HG02938 (cell line): ENCODE measurements at regions not wholly inside any gene's neighbourhood (a gene's known extent, or its start where the extent isn't known, plus 50 kb on each side); places are given as distances from the start of the nearest gene placed in this dataset.
"Not testable (repeated sequence)": the region's sequence is repeated elsewhere in the genome, so short reads cannot be mapped to it uniquely, and the experiment has no call there.

Source experiments
- ATAC-seq: cut with Tn5 transposase; IDR thresholded peaks from one replicate; pipeline ENCODE4 v1.9.1; 2021; ENCODE audit warnings: mild to moderate bottlenecking, moderate library complexity; ENCODE audit not compliant: unreplicated experiment

- ATAC-seq: no peak
These were observed 1527.1 kb upstream of the PRR20A start for GRCh38 chr13:55613429-55614187.

GRCh38 chr13:55615081-55615480 lies 1525.6 kb upstream of the PRR20A start:
- ATAC-seq: no peak

- no peak for ATAC-seq
These were observed 1523.5 kb upstream of the PRR20A start for GRCh38 chr13:55617241-55617640.

DNA sequence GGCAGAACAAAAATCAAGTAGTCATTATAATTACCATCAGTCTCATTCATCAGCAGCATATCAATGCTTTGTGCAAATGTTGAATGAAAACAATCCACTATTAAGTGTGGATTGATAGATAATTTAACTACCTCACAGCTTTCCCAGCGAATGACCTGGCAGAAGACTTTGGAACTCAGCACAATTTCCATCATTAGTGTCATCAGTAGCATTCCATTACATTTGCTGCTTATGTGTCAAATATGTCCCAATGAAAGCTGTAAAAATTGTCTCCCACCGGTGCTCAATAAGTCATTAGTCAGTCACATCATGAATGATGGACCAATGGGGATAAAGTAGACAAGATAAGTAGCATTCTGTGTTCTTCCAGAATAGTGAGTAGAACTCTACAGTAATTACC lies 1513.5 kb upstream of the PRR20A start:
- no peak for ATAC-seq

DNA sequence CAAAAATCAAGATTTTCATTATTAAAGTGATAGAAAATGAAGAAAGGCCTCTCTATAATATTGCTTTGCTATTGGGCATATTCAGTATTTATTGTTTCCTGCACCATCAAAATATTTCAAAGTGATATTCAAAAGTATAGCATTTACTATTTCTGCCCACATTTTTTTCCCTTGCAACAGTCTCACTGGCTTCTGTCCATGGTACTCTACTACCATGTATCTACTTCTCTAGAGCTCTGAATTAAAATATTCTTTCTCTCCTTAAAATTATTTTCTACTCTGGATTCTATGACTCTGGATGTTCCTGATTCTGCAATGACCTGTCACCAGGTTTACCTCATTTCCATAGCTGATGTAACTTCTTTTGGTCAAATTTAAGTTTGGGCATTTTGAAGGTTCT lies 1508.3 kb upstream of the PRR20A start:
- ATAC-seq: no peak

- ATAC-seq: no peak
These were observed 1491.2 kb upstream of the PRR20A start for GRCh38 chr13:55649485-55649884.

GRCh38 chr13:55652657-55653056 lies 1488.1 kb upstream of the PRR20A start:
- no peak for ATAC-seq

DNA sequence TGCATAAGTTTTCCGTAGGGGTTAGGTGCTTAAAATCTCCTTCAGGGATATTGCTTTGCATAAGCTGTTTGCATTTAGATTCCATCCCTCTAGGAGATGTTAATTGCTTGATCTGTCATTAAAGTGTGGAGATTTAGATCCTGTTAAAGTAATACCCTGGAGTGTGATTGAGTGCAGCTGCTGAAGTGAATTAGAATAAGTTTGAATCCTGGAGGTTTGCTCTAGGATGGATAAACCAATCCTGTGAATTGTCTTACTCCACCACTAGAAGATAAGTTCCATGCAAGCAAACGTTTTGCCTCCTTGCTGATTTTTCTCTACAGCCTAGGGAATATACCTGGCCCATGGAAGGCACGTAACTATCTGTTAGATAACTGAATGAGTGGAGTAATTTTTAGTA lies 1487.2 kb upstream of the PRR20A start:
- no peak for ATAC-seq

DNA sequence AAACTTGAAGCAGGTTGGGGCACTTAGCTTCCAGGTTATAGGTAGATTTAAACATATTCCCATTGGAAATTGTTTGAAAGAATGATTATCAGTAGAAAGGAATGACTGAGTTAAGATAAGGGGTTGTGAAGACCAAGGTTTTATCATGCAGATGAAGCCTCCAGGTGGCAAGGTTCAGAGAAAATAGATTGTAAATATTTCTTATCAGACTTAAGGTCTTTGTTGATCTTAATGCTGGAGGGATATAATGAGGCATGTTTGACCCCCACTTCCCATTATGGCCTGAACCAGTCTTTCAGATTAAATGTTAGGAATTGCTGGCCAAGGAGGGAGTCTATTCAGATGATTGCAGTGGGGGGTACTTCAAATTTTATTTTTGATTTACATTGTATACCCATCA lies 1486.5 kb upstream of the PRR20A start:
- no peak for ATAC-seq

DNA sequence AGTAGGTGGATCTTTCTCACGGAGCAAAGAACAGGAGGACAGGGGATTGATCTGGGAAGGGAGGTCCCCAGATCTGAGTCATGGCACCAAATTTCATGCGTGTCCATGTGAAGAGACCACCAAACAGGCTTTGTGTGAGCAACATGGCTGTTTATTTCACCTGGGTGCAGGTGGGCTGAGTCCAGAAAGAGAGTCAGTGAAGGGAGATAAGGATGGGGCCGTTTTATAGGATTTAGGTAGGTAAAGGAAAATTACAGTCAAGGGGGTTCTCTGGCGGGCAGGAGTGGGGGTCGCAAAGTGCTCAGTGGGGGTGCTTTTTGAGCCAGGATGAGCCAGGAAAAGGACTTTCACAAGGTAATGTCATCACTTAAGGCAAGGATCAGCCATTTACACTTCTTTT lies 1480.5 kb upstream of the PRR20A start:
- ATAC-seq: not testable (repeated sequence)

DNA sequence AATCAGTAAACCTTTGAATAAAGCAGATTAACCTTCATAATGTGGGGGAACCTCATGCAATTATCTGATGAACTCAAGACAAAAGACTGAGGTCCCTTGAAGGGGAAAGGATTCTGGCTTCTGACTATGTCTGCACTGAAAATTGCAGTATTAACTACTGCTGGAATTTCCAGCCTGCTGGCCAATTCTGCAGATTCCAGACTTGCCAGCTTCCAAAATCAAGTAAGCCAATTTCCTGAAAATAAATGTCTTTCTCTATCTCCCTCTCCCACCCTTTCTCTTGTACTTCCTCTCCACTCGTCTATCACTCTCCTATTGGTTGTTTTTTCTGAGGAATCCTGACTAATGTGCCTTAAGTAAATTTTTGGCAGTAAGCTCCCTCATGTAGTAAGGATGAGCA lies 1479.9 kb upstream of the PRR20A start:
- no peak for ATAC-seq

GRCh38 chr13:55661505-55661904 lies 1479.2 kb upstream of the PRR20A start:
- no peak for ATAC-seq

DNA sequence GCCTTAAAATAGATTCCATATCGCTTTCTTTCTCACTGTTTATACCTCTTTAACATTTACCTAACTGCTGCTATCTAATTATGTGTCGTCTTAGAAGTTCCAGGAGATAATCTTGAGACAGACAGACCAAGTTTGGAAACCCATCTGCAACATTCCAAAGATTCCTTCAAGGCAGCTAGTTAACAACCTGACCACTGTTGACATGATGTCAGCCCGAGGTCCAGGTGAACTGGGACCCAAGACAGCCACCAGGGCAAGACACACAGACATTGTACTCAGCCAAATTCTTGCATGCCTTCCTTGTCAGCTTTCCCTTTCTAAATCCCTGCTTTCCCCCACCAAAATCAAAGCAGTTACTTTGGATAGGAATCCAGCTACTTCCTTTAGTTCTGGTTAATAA lies 1476.5 kb upstream of the PRR20A start:
- ATAC-seq: no peak

DNA sequence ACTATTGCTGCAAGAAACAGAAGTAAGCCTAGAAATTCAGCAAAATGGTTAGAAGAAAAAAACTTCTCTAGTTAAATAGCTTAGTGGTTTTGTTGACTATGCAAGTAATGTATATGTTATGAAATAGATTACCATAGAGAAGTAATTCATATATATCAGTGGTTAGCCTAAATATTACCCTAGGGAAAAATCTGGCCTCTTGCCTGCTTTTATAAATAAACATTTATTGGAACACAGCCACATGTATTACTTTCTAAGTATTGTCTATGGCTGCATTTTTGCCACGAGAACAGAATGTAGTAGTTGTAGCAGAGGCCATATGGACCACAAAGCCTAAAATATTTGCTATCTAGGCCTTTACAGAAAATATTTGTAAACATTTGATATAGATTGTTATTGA lies 1471.7 kb upstream of the PRR20A start:
- ATAC-seq: no peak

DNA sequence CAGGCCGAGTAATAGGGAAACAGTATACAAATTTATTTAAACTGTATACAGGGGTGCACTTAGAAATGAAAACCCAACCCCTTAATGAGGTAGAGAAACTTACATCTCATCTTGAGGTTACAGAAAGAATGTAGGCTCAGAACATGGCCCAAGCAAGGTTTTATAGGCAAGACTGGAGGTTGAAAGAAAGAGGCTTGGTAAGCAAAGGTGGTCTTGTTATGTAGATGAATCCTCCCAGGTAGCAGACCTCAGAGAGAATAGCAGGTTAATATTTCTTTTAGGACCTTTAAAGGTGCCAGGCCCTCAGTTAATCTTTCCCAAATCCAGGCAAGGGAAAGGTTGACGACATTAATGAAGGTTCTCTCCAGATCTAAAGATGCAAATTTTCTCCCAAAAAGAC lies 1466.8 kb upstream of the PRR20A start:
- ATAC-seq: no peak

DNA sequence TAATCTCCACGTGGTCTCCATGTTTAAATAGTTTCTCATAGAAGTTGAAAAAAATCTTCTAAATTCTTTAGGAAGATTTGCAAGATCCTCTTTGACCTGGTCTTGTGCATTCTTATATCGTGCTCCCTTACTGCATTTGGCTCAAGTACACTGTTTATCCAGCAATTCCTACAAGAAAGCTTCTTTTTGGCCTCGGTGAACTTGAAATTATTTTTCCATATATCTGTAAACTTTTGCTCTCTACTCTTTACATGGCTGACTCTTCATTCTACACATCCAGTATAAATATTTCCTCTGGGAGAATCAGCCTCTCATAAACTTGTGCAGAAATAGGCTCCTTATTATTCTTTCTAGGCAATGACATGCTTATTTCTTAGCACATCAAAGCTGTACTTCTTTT lies 1457.9 kb upstream of the PRR20A start:
- ATAC-seq: no peak

- ATAC-seq: no peak
These were observed 1435.2 kb upstream of the PRR20A start for GRCh38 chr13:55705526-55705925.

DNA sequence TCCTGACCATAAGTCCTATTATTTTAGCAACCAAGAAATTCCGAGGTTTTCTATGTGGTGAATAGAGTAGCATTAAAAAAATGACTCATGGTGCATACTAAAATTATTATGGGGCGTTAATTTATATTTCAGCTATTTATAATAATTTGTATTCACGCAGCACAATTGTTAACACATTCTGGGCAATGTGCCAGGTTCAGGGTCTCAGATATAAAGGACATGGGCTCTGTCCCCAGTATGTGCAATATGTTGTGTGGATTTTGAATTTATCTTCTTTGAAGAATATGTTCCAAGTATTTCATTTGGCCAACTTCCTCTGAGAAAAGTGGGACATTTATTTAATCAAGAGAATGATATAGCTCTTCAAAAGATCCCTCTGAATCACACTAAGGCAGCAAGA lies 1434.7 kb upstream of the PRR20A start:
- no peak for ATAC-seq

DNA sequence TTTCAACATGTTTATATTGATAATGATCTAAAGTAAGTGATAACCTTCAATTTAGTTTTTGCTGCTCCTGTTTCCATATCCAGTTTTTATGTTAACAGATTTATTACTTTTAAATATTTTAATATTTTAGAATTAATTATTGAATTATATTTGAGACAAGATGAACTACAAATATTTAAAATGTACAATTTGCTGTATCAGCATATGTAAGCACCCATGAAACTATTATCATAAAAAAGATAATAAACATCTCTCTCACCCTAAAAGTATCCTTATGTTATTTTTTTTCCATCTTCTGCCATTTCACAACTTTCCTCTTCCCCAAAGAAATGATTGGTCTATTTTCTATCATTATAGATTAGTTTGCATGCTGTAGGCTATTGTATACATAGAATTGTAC lies 1426.6 kb upstream of the PRR20A start:
- no peak for ATAC-seq

- ATAC-seq: no peak
These were observed 1413.0 kb upstream of the PRR20A start for GRCh38 chr13:55727683-55728082.

DNA sequence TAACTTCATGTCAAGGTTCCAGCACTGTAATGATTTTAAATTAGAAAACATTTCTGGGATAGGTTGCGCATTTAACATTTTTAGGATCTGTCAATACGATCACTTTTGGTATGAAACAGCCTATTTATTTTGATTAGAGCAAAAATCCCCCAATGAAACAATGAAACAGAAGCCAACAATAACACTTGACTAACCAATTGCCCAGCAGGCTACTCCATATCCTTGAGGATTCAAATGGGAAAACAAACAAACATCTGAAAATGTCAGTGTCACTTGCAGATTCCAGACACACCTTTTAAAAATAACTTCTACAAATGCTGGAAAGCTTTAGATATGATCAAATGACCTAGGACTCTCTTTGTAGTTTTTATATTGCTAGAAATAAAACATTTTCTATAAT lies 1412.5 kb upstream of the PRR20A start:
- no peak for ATAC-seq

- ATAC-seq: no peak
These were observed 1394.9 kb upstream of the PRR20A start for GRCh38 chr13:55745828-55746227.

GRCh38 chr13:55761986-55762385 lies 1378.7 kb upstream of the PRR20A start:
- ATAC-seq: no peak
